Spinal cord (tissue), 9 donors: ENCODE measurements at regions not wholly inside any gene's neighbourhood (a gene's known extent, or its start where the extent isn't known, plus 50 kb on each side); places are given as distances from the start of the nearest gene placed in this dataset.
"Not testable (repeated sequence)": the region's sequence is repeated elsewhere in the genome, so short reads cannot be mapped to it uniquely, and the experiment has no call there.

Experiments
- DNase-seq, 6 donors: peaks; one replicate each; pipeline versions ENCODE4 v3.0.0 to v3.0.0-alpha.2; 2013 to 2015; ENCODE audit warnings: low spot score in 6 of 6, low read depth in 4 of 6
- H3K27ac ChIP-seq: one replicate; pipeline ENCODE4 v1.5.1; 2013; ENCODE audit warnings: low read depth, low read length, control low read depth
- H3K27me3 ChIP-seq: one replicate; pipeline ENCODE4 v1.6.1; 2013; ENCODE audit warnings: low read length; ENCODE audit not compliant: control insufficient read depth, insufficient read depth
- H3K36me3 ChIP-seq: one replicate; pipeline ENCODE4 v1.6.1; 2013; ENCODE audit warnings: low read length; ENCODE audit not compliant: control insufficient read depth, insufficient read depth
- H3K4me1 ChIP-seq: one replicate; pipeline ENCODE4 v1.6.1; 2013; ENCODE audit warnings: low read length; ENCODE audit not compliant: control insufficient read depth, insufficient read depth
- H3K4me3 ChIP-seq: one replicate; pipeline ENCODE4 v1.5.1; 2013; ENCODE audit warnings: low read depth, low read length, control low read depth
- H3K9me3 ChIP-seq: one replicate; pipeline ENCODE4 v1.6.1; 2013; ENCODE audit warnings: low read length; ENCODE audit not compliant: control insufficient read depth, insufficient read depth
- WGBS: methylation state at CpG from one replicate; pipeline ENCODE4 v1.1.5; 2013; ENCODE audit warnings: missing lambda C conversion rate; ENCODE audit not compliant: insufficient coverage; 5-methylcytosine and 5-hydroxymethylcytosine counted together
- donor health status: healthy.

- Histone ChIP-seq H3K4me3 (no peak overlapping the region), H3K9me3 (no peaks in the 10 kb centered on the region), H3K27me3 (no peaks in the 10 kb centered on the region), H3K36me3 (no peaks in the 10 kb centered on the region), H3K4me1 (peaks cover 10% of the 10 kb centered on the region), H3K27ac (no peak overlapping the region)
- WGBS, result 70% methylated on average over 4 of the region's 4 CpGs
- DNase-seq, result no peak
Observed at GRCh38 chr10:84596585-84596984, 268.2 kb downstream of the CCSER2 start.

DNA sequence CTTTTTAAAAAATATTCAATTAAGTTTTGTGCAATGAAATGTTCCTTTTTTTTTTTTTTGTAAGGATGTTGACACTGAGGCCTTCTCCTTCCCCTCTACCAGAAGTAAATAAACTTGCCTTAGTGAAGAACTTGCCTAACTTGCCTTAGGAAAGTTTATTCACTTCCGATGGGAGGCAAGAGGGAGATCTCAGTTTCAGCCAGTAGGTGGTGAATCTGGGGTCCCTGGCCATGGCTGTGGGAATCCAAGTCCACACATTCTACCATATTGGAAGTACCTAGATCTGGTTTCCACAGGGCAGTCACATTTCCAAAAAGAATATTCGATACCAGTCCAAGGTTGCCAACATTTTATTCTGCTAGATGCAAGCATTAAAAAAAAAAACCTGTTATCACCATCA, 270.9 kb downstream of the CCSER2 start:
- H3K36me3 ChIP-seq, result no peaks in the 10 kb centered on the region
- H3K27me3 ChIP-seq, result no peaks in the 10 kb centered on the region
- 100% methylated on average over 1 of the region's 2 CpGs for WGBS
- DNase-seq, result no peak
- peaks cover under 1% of the 10 kb centered on the region for H3K4me1 ChIP-seq
- no peaks in the 10 kb centered on the region for H3K9me3 ChIP-seq
- H3K4me3 ChIP-seq, result no peak overlapping the region
- H3K27ac ChIP-seq, result no peak overlapping the region

- H3K27me3 ChIP-seq, result no peaks in the 10 kb centered on the region
- H3K27ac ChIP-seq, result no peak overlapping the region
- no peak for DNase-seq
- WGBS, result 89% methylated on average over 6 of the region's 6 CpGs
- H3K9me3 ChIP-seq, result no peaks in the 10 kb centered on the region
- H3K4me1 ChIP-seq, result no peaks in the 10 kb centered on the region
- no peak overlapping the region for H3K4me3 ChIP-seq
- H3K36me3 ChIP-seq, result no peaks in the 10 kb centered on the region
Observed at GRCh38 chr10:84600947-84601346, 272.6 kb downstream of the CCSER2 start.

- not testable (repeated sequence) for H3K9me3 ChIP-seq, H3K27me3 ChIP-seq, H3K4me3 ChIP-seq, H3K27ac ChIP-seq, DNase-seq, H3K36me3 ChIP-seq, H3K4me1 ChIP-seq
- WGBS, result 89% methylated on average over 14 of the region's 14 CpGs
Observed at GRCh38 chr10:84602543-84602942, 274.2 kb downstream of the CCSER2 start.

- peaks cover 7% of the 10 kb centered on the region for H3K4me1 ChIP-seq
- no peak overlapping the region for H3K4me3 ChIP-seq
- no peaks in the 10 kb centered on the region for H3K36me3 ChIP-seq
- H3K27me3 ChIP-seq, result no peaks in the 10 kb centered on the region
- 82% methylated on average over 2 of the region's 2 CpGs for WGBS
- H3K9me3 ChIP-seq, result no peaks in the 10 kb centered on the region
- no peak overlapping the region for H3K27ac ChIP-seq
- no peak for DNase-seq
Observed at GRCh38 chr10:84603971-84604370, 275.6 kb downstream of the CCSER2 start.

- no peak for DNase-seq
- no peak overlapping the region for H3K4me3 ChIP-seq
- no peaks in the 10 kb centered on the region for H3K27me3 ChIP-seq
- no peak overlapping the region for H3K27ac ChIP-seq
- peaks cover 7% of the 10 kb centered on the region for H3K4me1 ChIP-seq
- no peaks in the 10 kb centered on the region for H3K9me3 ChIP-seq
- WGBS, result 78% methylated on average over 4 of the region's 6 CpGs
- no peaks in the 10 kb centered on the region for H3K36me3 ChIP-seq
Observed at GRCh38 chr10:84605802-84606201, 277.4 kb downstream of the CCSER2 start.

- WGBS, result 69% methylated on average over 3 of the region's 3 CpGs
- no peak overlapping the region for H3K4me3 ChIP-seq
- no peaks in the 10 kb centered on the region for H3K36me3 ChIP-seq
- H3K27ac ChIP-seq, result no peak overlapping the region
- no peaks in the 10 kb centered on the region for H3K27me3 ChIP-seq
- H3K4me1 ChIP-seq, result peaks cover 7% of the 10 kb centered on the region
- DNase-seq, result peak in 2 of 6 donors; percentile 30 to 52
- no peaks in the 10 kb centered on the region for H3K9me3 ChIP-seq
Observed at GRCh38 chr10:84606428-84606827, 278.0 kb downstream of the CCSER2 start.

GRCh38 chr10:84607044-84607443, 278.7 kb downstream of the CCSER2 start:
- no peaks in the 10 kb centered on the region for H3K9me3 ChIP-seq
- H3K27ac ChIP-seq, result no peak overlapping the region
- H3K4me1 ChIP-seq, result peaks cover 7% of the 10 kb centered on the region
- peak in 1 of 6 donors; percentile 20 for DNase-seq
- no peaks in the 10 kb centered on the region for H3K27me3 ChIP-seq
- no peak overlapping the region for H3K4me3 ChIP-seq
- H3K36me3 ChIP-seq, result no peaks in the 10 kb centered on the region
- 81% methylated on average over 4 of the region's 4 CpGs for WGBS

- Histone ChIP-seq H3K4me1 (peaks cover 7% of the 10 kb centered on the region), H3K36me3 (no peaks in the 10 kb centered on the region), H3K27ac (no peak overlapping the region), H3K4me3 (no peak overlapping the region), H3K27me3 (no peaks in the 10 kb centered on the region), H3K9me3 (no peaks in the 10 kb centered on the region)
- 50% methylated on average over 9 of the region's 9 CpGs for WGBS
- DNase-seq, result no peak
Observed at GRCh38 chr10:84607523-84607922, 279.1 kb downstream of the CCSER2 start.

- no peak overlapping the region for H3K27ac ChIP-seq
- DNase-seq, result no peak
- H3K36me3 ChIP-seq, result no peaks in the 10 kb centered on the region
- no peaks in the 10 kb centered on the region for H3K27me3 ChIP-seq
- H3K4me1 ChIP-seq, result peaks cover 7% of the 10 kb centered on the region
- WGBS, result 93% methylated on average over 4 of the region's 4 CpGs
- no peak overlapping the region for H3K4me3 ChIP-seq
- no peaks in the 10 kb centered on the region for H3K9me3 ChIP-seq
Observed at GRCh38 chr10:84608126-84608525, 279.7 kb downstream of the CCSER2 start.
